Brain microvascular endothelial cell (primary cell): ENCODE measurements at regions not wholly inside any gene's neighbourhood (a gene's known extent, or its start where the extent isn't known, plus 50 kb on each side); places are given as distances from the start of the nearest gene placed in this dataset.

ENCODE experiments used
- DNase-seq: peaks from one replicate; pipeline ENCODE4 v3.0.0-alpha.2; 2020
- H3K27ac ChIP-seq: fragments of 250-450 bp; sonication (Bioruptor Pico); 2 replicates; pipeline ENCODE4 v1.5.1; 2020; ENCODE audit warnings: mild to moderate bottlenecking, moderate library complexity
- H3K27me3 ChIP-seq: fragments of 250-450 bp; sonication (Bioruptor Pico); replicated peaks from 2 replicates; pipeline ENCODE4 v1.5.1; 2020; ENCODE audit warnings: mild to moderate bottlenecking
- H3K36me3 ChIP-seq: fragments of 250-450 bp; sonication (Bioruptor Pico); replicated peaks from 2 replicates; pipeline ENCODE4 v1.5.1; 2020; ENCODE audit warnings: mild to moderate bottlenecking
- H3K4me3 ChIP-seq: 2 replicates; pipeline ENCODE4 v1.5.1; 2011; ENCODE audit warnings: low read depth, mild to moderate bottlenecking, control low read depth, low read length, moderate library complexity
- CTCF ChIP-seq: IDR thresholded peaks from 2 replicates; pipeline ENCODE4 v1.5.1; 2011; ENCODE audit warnings: low read depth, mild to moderate bottlenecking, moderate library complexity, low read length, control low read depth, inconsistent platforms; ENCODE audit errors: missing control alignments
- in situ Hi-C: cut with HindIII; loops from 2 replicates; pipeline ENCODE4 v1.10.0; 2017; ENCODE audit warnings: low sequenced_read_pairs, low pct_ligation_motif_present

- in situ Hi-C loops = no loop called here
- H3K36me3 ChIP-seq = no peaks in the 10 kb centered on the region
- no peak overlapping the region for H3K27ac ChIP-seq
- no peaks in the 10 kb centered on the region for H3K27me3 ChIP-seq
- H3K4me3 ChIP-seq = no peak overlapping the region
- no peak for TF ChIP-seq CTCF
- no peak for DNase-seq
Measured at GRCh38 chr11:112812729-112813128, 148.5 kb upstream of the NCAM1 start.

- Histone ChIP-seq H3K27ac (no peak overlapping the region), H3K4me3 (no peak overlapping the region), H3K27me3 (no peaks in the 10 kb centered on the region), H3K36me3 (no peaks in the 10 kb centered on the region)
- in situ Hi-C loops = no loop called here
- no peak for DNase-seq
- no peak for TF ChIP-seq CTCF
Measured at GRCh38 chr11:112814168-112814567, 147.1 kb upstream of the NCAM1 start.

- DNase-seq = no peak
- in situ Hi-C loops = no loop called here
- no peak for TF ChIP-seq CTCF
- Histone ChIP-seq H3K4me3 (no peak overlapping the region), H3K27ac (no peak overlapping the region), H3K36me3 (no peaks in the 10 kb centered on the region), H3K27me3 (no peaks in the 10 kb centered on the region)
Measured at GRCh38 chr11:112817376-112817775, 143.8 kb upstream of the NCAM1 start.

GRCh38 chr11:112822478-112823274 is 138.5 kb upstream of the NCAM1 start:
- Histone ChIP-seq H3K27ac (no peak overlapping the region), H3K4me3 (no peak overlapping the region), H3K27me3 (no peaks in the 10 kb centered on the region), H3K36me3 (no peaks in the 10 kb centered on the region)
- in situ Hi-C loops = no loop called here
- no peak for TF ChIP-seq CTCF
- no peak for DNase-seq

- TF ChIP-seq CTCF = no peak
- DNase-seq = no peak
- Histone ChIP-seq H3K27me3 (no peaks in the 10 kb centered on the region), H3K4me3 (no peak overlapping the region), H3K36me3 (no peaks in the 10 kb centered on the region), H3K27ac (no peak overlapping the region)
- in situ Hi-C loops = no loop called here
Measured at GRCh38 chr11:112826026-112826425, 135.2 kb upstream of the NCAM1 start.

- no peaks in the 10 kb centered on the region for H3K36me3 ChIP-seq
- H3K4me3 ChIP-seq = no peak overlapping the region
- in situ Hi-C loops = no loop called here
- TF ChIP-seq CTCF = no peak
- no peak overlapping the region for H3K27ac ChIP-seq
- DNase-seq = no peak
- no peaks in the 10 kb centered on the region for H3K27me3 ChIP-seq
Measured at GRCh38 chr11:112826788-112827187, 134.4 kb upstream of the NCAM1 start.
